ENCODE measurements at regions not wholly inside any gene's neighbourhood (a gene's known extent, or its start where the extent isn't known, plus 50 kb on each side); places are given as distances from the start of the nearest gene placed in this dataset.

DNA sequence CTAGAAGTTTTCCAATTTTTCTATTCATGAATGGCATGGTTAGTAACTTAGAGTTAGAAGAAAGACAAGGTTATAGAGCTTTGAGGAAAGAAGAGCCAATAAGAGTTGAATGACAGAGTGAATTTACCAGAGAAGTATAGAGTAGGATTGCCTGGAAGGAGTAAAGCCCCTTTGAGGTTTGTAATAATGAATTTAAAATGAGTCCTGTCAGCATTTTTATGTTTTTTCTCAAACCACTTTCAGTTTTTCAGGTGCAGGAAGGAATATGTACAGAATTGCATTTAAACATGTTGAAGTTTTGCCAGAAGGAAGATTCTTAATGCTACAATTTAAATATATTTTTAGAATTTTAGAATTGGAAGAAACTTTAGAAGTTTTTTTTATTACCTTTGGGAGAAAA lies 408.3 kb downstream of the DSC3 start:
- no peak overlapping the region for H3K9ac ChIP-seq (ENCODE audit: low read length in 3 of 3)
- TF ChIP-seq, protein P1, sequence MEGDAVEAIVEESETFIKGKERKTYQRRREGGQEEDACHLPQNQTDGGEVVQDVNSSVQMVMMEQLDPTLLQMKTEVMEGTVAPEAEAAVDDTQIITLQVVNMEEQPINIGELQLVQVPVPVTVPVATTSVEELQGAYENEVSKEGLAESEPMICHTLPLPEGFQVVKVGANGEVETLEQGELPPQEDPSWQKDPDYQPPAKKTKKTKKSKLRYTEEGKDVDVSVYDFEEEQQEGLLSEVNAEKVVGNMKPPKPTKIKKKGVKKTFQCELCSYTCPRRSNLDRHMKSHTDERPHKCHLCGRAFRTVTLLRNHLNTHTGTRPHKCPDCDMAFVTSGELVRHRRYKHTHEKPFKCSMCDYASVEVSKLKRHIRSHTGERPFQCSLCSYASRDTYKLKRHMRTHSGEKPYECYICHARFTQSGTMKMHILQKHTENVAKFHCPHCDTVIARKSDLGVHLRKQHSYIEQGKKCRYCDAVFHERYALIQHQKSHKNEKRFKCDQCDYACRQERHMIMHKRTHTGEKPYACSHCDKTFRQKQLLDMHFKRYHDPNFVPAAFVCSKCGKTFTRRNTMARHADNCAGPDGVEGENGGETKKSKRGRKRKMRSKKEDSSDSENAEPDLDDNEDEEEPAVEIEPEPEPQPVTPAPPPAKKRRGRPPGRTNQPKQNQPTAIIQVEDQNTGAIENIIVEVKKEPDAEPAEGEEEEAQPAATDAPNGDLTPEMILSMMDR (IDR thresholded peaks at IDR 0.05; ENCODE audit: borderline replicate concordance, extremely low read depth, insufficient read depth): no peak
- FAIRE-seq: no peak
- no peaks in the 10 kb centered on the region for H3K4me1 ChIP-seq (ENCODE audit: control insufficient read depth in 2 of 3, insufficient read depth in 2 of 3, low read depth in 1 of 3, low read length in 3 of 3)
- no peak for DNase-seq
- intact Hi-C loops (cut with DNase I): no loop called here
- no peak overlapping the region for H3K4me3 ChIP-seq (ENCODE audit: low read length in 3 of 3)
- H3K27me3 ChIP-seq (ENCODE audit: control insufficient read depth, insufficient read depth, low read length): no peaks in the 10 kb centered on the region
- no peaks in the 10 kb centered on the region for H3K36me3 ChIP-seq (ENCODE audit: control insufficient read depth in 2 of 3, insufficient read depth in 3 of 3, low read length in 3 of 3)
- H3K9me3 ChIP-seq (ENCODE audit: control insufficient read depth in 2 of 3, insufficient read depth in 1 of 3, low read length in 3 of 3): no peaks in the 10 kb centered on the region
- H3K27ac ChIP-seq (ENCODE audit: low read depth in 2 of 2, low read length in 2 of 2): no peak overlapping the region

DNA sequence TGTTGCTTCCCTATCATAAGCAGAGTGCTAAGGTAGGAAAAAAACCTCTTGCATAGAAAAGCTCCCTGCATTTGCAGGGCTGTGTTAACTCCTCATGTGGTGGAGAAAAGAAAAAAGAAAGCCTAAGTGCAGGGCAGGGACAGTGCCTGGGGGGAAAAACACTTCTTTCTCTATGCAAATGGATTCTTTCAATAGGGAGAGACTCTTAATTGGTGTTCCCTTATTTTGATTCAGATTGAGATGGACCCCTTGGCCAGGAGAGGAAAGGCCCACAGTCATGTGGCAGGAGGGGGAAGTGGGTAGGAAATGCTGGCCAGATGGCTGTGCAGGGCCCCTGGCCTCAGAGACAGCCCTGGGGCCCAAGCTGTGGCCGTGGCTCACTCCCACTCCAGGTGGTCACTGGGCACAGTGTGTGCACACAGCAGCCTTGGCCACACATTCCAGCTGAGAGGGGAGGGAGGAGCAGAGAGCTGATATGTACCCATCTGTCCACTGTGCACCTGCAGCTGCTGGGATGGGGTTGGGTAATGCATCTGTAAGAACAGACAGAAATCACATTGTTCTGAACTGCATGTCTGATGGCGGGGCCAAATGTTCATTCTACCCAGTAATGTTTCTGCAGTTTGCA lies 410.4 kb downstream of the DSC3 start:
- intact Hi-C loops (cut with DNase I): no loop called here
- no peak for FAIRE-seq
- H3K36me3 ChIP-seq (ENCODE audit: control insufficient read depth in 2 of 3, insufficient read depth in 3 of 3, low read length in 3 of 3): no peaks in the 10 kb centered on the region

DNA sequence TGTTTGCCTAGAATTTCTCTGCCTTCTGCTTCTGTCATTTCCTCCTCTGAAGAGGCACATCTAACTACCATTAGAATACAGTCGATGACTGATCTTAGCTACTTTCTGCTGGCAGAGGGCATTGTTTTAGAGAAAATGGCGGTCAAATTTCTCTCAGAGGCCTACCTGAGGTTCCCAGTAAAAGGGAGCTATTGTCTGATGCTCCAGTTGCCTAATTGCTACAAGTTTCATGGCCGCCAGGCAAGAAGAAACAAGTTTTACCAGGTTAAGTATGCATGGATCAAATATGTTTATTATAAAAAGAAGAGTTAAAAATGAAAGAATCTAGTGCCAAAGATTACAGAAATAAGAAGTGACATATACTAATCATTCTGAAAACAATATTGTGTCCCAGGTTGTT lies 416.6 kb downstream of the DSC3 start:
- Histone ChIP-seq H3K27ac (ENCODE audit: low read depth in 2 of 2, low read length in 2 of 2) (no peak overlapping the region), H3K9me3 (ENCODE audit: control insufficient read depth in 2 of 3, insufficient read depth in 1 of 3, low read length in 3 of 3) (no peaks in the 10 kb centered on the region), H3K4me3 (ENCODE audit: low read length in 3 of 3) (no peak overlapping the region), H3K4me1 (ENCODE audit: control insufficient read depth in 2 of 3, insufficient read depth in 2 of 3, low read depth in 1 of 3, low read length in 3 of 3) (no peaks in the 10 kb centered on the region), H3K27me3 (ENCODE audit: control insufficient read depth, insufficient read depth, low read length) (no peaks in the 10 kb centered on the region), H3K36me3 (ENCODE audit: control insufficient read depth in 2 of 3, insufficient read depth in 3 of 3, low read length in 3 of 3) (no peaks in the 10 kb centered on the region), H3K9ac (ENCODE audit: low read length in 3 of 3) (no peak overlapping the region)
- DNase-seq: no peak
- intact Hi-C loops (cut with DNase I): no loop called here
- FAIRE-seq: no peak
- TF ChIP-seq, protein P1 (IDR thresholded peaks at IDR 0.05; ENCODE audit: borderline replicate concordance, extremely low read depth, insufficient read depth): no peak

More for the DNA sequence above, 410.4 kb downstream of the DSC3 start:
- Histone ChIP-seq H3K4me1 (ENCODE audit: control insufficient read depth in 2 of 3, insufficient read depth in 2 of 3, low read depth in 1 of 3, low read length in 3 of 3) (no peaks in the 10 kb centered on the region), H3K27ac (ENCODE audit: low read depth in 2 of 2, low read length in 2 of 2) (no peak overlapping the region), H3K27me3 (ENCODE audit: control insufficient read depth, insufficient read depth, low read length) (no peaks in the 10 kb centered on the region), H3K9me3 (ENCODE audit: control insufficient read depth in 2 of 3, insufficient read depth in 1 of 3, low read length in 3 of 3) (no peaks in the 10 kb centered on the region), H3K4me3 (ENCODE audit: low read length in 3 of 3) (no peak overlapping the region), H3K9ac (ENCODE audit: low read length in 3 of 3) (no peak overlapping the region)
- DNase-seq: no peak
- TF ChIP-seq, protein P1 (IDR thresholded peaks at IDR 0.05; ENCODE audit: borderline replicate concordance, extremely low read depth, insufficient read depth): no peak
